LNCaP clone FGC (cell line): ENCODE measurements at regions not wholly inside any gene's neighbourhood (a gene's known extent, or its start where the extent isn't known, plus 50 kb on each side); places are given as distances from the start of the nearest gene placed in this dataset.

Experiments used
- DNase-seq: peaks from one replicate; pipeline ENCODE4 v3.0.0-alpha.2; 2011; ENCODE audit warnings: low read depth
- H3K4me3 ChIP-seq: 2 replicates; pipeline ENCODE4 v1.5.1; 2011; ENCODE audit warnings: mild to moderate bottlenecking, low read depth, low read length, control low read depth
- TF ChIP-seq, protein P1 (sequence below): IDR thresholded peaks from 2 replicates; pipeline ENCODE4 v1.5.1; 2012; ENCODE audit warnings: mild to moderate bottlenecking; ENCODE audit not compliant: control insufficient read depth, insufficient read depth; ENCODE audit errors: extremely low read depth

DNA sequence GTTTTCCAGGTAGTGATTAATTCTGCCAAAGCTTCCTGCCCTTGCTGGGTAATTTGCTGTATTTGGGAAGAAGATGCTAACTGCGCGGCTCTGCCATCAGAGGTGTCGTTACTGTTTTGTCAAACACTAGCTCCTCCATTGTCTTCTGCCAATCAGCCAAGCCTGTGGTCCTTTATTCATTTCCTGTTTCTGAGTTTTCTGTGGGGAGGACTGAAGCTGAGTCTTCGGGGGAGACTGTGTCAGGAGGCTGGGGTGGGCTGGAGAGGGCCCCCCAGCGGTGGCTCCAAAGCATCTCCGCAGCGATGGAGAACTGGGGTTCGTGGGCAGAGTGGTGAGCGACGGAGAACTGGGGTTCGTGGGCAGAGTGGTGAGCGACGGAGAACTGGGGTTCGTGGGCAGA is 322.9 kb upstream of the B3GAT1 start:
- no peak overlapping the region for H3K4me3 ChIP-seq
- no peak for DNase-seq
- TF ChIP-seq, protein P1, sequence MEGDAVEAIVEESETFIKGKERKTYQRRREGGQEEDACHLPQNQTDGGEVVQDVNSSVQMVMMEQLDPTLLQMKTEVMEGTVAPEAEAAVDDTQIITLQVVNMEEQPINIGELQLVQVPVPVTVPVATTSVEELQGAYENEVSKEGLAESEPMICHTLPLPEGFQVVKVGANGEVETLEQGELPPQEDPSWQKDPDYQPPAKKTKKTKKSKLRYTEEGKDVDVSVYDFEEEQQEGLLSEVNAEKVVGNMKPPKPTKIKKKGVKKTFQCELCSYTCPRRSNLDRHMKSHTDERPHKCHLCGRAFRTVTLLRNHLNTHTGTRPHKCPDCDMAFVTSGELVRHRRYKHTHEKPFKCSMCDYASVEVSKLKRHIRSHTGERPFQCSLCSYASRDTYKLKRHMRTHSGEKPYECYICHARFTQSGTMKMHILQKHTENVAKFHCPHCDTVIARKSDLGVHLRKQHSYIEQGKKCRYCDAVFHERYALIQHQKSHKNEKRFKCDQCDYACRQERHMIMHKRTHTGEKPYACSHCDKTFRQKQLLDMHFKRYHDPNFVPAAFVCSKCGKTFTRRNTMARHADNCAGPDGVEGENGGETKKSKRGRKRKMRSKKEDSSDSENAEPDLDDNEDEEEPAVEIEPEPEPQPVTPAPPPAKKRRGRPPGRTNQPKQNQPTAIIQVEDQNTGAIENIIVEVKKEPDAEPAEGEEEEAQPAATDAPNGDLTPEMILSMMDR = no peak

DNA sequence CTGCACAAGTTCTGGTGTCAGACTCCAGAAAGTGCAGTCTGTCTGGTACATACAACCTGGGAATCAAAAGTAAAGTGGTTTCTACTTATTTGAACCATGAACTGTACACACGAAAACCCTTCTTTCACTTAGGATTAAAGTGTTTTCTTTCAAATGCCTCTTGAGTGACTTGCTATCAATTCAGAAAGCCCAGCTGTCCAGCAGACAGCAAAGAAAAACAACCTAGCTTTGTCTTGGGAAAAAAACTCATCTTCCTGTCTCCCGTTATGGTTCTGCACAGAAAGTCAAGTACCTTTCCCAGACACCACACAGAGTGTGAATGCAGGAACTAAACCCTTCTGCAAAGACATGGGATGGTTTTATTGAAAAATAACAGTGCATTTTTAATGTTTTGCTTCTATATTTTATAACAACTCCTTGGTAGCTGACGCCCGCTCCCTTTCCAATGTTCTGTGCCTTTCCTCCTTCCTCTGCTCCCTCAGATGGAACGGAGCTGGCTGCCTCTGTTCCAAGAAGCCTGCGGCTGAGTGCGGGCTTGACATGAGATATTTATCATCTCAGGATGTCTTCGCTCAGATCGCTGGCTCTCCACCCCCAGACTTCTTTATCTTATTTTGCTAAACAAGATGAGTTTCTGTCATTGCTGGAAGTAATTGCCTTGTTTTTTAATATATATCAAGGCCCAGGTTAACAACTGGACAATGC is 322.3 kb upstream of the B3GAT1 start:
- no peak for DNase-seq
- TF ChIP-seq, protein P1 = no peak
- H3K4me3 ChIP-seq = no peak overlapping the region

DNA sequence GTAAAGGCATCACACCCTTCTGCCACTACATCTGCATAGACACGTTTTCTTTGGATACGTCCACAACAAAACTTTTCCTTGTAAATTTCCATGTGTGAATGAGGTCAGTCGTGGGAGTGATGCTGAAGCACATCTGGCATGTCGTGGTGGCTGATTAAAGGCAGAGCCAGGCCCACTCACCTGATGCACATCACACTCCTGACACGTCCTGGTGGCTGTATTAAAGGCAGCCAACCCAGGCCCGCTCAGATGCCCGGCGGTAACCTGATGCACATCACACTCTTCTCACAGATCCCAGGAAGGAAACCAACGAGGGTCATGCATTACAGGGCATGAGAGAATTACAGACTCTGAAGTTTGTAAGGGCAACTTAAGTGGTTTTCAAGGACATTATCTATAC is 321.6 kb upstream of the B3GAT1 start:
- no peak overlapping the region for H3K4me3 ChIP-seq
- DNase-seq = no peak
- TF ChIP-seq, protein P1 = no peak

DNA sequence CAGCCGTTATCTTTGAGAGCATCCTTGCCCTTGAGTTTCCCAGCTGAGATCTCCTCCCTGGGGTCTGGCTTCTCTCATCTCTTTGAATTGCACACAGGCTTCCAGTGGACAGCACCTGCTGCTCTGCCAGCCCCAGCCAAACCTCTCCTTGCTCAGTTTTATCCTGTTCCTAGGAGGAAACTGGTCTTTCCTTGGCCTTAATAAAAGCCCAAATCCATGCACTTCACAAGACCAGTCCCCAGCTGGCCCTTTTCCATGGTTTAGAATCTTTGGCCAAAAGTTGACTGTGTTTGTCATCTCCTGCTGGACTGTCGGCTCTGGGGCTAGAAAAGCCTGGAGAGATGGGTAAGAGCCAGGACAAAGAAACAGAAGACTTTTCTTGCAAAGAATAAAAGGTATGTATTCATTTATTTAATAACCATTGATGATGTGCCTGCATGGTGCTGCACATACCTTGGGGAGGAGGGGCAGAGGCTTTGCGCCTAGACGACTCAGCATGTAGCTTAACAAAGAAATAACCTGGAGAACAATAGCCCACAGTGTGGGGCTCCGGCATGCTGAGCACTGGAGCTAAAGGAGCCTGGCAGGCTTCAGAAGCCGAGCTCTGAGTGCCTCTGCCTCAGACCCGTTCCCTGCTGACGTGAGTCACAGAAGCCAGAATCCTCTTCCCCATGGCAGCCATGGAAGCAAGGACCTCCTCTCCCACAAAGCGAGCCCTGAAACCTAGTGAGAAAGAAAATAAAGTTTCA is 319.3 kb upstream of the B3GAT1 start:
- no peak for DNase-seq
- no peak overlapping the region for H3K4me3 ChIP-seq
- TF ChIP-seq, protein P1 = no peak

DNA sequence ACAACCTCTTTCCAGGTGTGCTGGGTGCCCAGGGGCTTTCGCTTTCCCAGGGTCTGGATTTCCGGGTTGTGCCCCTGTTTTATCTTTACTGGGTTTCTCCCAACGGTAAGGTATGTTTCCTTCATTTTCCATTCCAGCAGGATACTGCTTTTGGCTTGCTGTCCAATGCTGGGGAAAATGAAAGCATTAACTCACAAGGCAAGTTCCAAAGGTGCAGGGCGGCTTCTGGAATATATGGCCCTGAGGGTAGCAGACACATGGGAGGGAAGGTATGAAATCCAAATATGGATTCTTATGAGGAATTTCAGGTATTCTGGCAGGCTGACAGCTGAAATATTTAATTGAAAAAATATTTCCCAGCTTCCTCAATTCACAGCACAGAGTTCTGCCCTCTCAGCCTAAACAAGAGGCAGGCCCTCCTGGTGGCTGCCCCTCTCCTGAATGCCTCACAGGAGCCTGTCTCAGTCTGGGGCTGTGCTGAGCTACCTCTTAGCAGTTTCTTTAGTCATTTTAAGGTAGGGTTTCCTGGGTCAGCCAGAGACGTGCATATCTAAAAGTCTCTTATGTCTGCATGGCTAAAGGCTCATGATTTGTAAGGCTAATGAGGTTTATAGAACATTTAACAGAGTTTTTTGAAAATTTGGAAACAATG is 318.6 kb upstream of the B3GAT1 start:
- no peak overlapping the region for H3K4me3 ChIP-seq
- TF ChIP-seq, protein P1 = no peak
- no peak for DNase-seq

DNA sequence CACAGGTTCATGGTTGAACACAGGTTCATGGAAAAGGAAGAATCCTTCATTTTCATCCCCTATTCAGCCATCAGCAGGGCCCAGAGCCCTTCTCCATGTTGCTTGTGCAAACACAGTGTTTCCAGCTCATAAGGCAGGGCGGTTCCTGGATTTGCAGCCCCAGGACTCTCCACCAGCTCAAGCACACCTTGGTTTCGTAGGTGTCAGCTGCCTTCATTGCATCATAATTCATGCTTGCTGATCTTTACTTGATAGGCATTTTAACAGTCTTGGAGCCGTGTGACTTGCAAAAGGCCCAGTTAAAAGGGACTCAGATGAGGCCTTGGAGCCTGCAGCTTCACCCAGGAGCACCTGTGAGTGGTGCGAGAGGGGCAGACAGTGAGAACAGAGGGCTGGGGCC is 318.1 kb upstream of the B3GAT1 start:
- no peak overlapping the region for H3K4me3 ChIP-seq
- DNase-seq = no peak
- TF ChIP-seq, protein P1 = no peak

DNA sequence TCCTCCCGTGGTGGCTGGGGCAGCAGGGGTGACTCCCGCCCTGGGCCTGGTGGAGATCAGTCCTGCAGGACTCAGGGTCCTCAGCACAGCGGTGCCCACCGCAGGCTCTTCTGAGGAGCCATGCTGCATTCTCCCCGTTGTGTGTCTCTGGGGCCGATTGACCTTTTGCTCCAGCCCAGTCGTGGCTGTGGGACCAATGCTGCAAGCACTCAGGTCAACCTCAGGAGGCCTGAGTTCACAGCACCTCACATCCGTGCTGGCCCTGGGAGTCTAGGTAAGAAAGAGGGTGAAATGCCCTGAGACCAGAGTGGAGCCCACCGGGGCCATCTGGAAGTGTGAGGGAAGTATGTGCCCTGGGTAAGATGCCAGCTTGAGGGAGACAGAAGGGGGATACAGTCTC is 316.1 kb upstream of the B3GAT1 start:
- no peak overlapping the region for H3K4me3 ChIP-seq
- no peak for DNase-seq
- TF ChIP-seq, protein P1 = no peak
